HEK293 (cell line): ENCODE measurements at regions not wholly inside any gene's neighbourhood (a gene's known extent, or its start where the extent isn't known, plus 50 kb on each side); places are given as distances from the start of the nearest gene placed in this dataset.

Experiments used
- CTCF ChIA-PET: fragments of 350-600 bp; formaldehyde crosslinking; extraction: SDS; loops from one replicate; lab custom pipeline; 2021; ENCODE audit warnings: antibody characterized with exemption; lab: Yijun Ruan, JAX
- POLR2A ChIA-PET: fragments of 300-600 bp; formaldehyde crosslinking; extraction: SDS; loops from one replicate; lab custom pipeline; 2020; ENCODE audit warnings: antibody characterized with exemption, inconsistent platforms; lab: Yijun Ruan, JAX
- H3K27ac ChIP-seq: fragments of 200-500 bp; sonication (Bioruptor generic); 2 replicates; pipeline ENCODE4 v1.5.1; 2014; ENCODE audit warnings: low read depth, low read length, control low read depth, inconsistent platforms; ENCODE audit errors: extremely low read depth
- H3K36me3 ChIP-seq, 2 experiments: fragments of 200-500 bp in 1 of 2; sonication (Bioruptor generic) in 1 of 2; 1 replicate in 1 of 2; 2 replicates in 1 of 2; pipeline ENCODE4 v1.5.1; 2014 to 2017; ENCODE audit warnings: inconsistent platforms in 2 of 2, low read length in 2 of 2; ENCODE audit not compliant: control insufficient read depth in 2 of 2, insufficient read depth in 1 of 2
- H3K4me1 ChIP-seq: fragments of 200-500 bp; sonication (Bioruptor generic); 2 replicates; pipeline ENCODE4 v1.5.1; 2014; ENCODE audit warnings: mild to moderate bottlenecking, low read length, inconsistent platforms; ENCODE audit not compliant: control insufficient read depth, insufficient read depth
- H3K4me3 ChIP-seq: 2 replicates; pipeline ENCODE4 v1.5.1; 2011; ENCODE audit warnings: low read depth, mild to moderate bottlenecking, control low read depth, low read length, moderate library complexity
- H3K9me3 ChIP-seq: fragments of 200-500 bp; sonication (Bioruptor generic); 2 replicates; pipeline ENCODE4 v1.5.1; 2014; ENCODE audit warnings: low read depth, low read length, inconsistent platforms; ENCODE audit not compliant: control insufficient read depth, insufficient read depth
- CTCF ChIP-seq: fragments of 450-650 bp; formaldehyde crosslinking; IDR thresholded peaks from 2 replicates; pipeline ENCODE4 v1.5.1; 2016; ENCODE audit warnings: missing biosample characterization, missing genetic modification characterization
- GFI1B ChIP-seq: fragments of 450-650 bp; formaldehyde crosslinking; IDR thresholded peaks from 2 replicates; pipeline ENCODE4 v1.5.1; 2016; ENCODE audit warnings: missing biosample characterization, missing genetic modification characterization
- GLIS2 ChIP-seq: fragments of 450-650 bp; formaldehyde crosslinking; IDR thresholded peaks from 2 replicates; pipeline ENCODE4 v1.5.1; 2016; ENCODE audit warnings: missing biosample characterization, missing genetic modification characterization
- MYNN ChIP-seq: fragments of 450-650 bp; formaldehyde crosslinking; IDR thresholded peaks from 2 replicates; pipeline ENCODE4 v1.5.1; 2016; ENCODE audit warnings: missing biosample characterization, missing genetic modification characterization, borderline replicate concordance
- PRDM1 ChIP-seq: fragments of 450-650 bp; formaldehyde crosslinking; IDR thresholded peaks from 2 replicates; pipeline ENCODE4; 2016; ENCODE audit warnings: missing biosample characterization, missing genetic modification characterization
- ZBTB1 ChIP-seq: fragments of 450-650 bp; formaldehyde crosslinking; IDR thresholded peaks from 2 replicates; pipeline ENCODE4 v1.5.1; 2016; ENCODE audit warnings: missing biosample characterization, missing genetic modification characterization
- ZBTB44 ChIP-seq: fragments of 450-650 bp; IDR thresholded peaks from 2 replicates; pipeline ENCODE4 v1.5.1; 2018; ENCODE audit warnings: missing biosample characterization, mild to moderate bottlenecking, missing genetic modification characterization
- ZBTB49 ChIP-seq: fragments of 450-650 bp; formaldehyde crosslinking; IDR thresholded peaks from 2 replicates; pipeline ENCODE4 v1.5.1; 2016; ENCODE audit warnings: missing biosample characterization, missing genetic modification characterization, low read depth
- ZFHX2 ChIP-seq: fragments of 450-650 bp; formaldehyde crosslinking; conservative IDR thresholded peaks from 2 replicates; pipeline ENCODE4 v1.5.1; 2016; ENCODE audit warnings: missing biosample characterization, missing genetic modification characterization
- ZFP3 ChIP-seq: fragments of 450-650 bp; formaldehyde crosslinking; IDR thresholded peaks from 2 replicates; pipeline ENCODE4 v1.5.1; 2016; ENCODE audit warnings: low read depth, missing biosample characterization, missing genetic modification characterization
- ZFP69B ChIP-seq: fragments of 450-650 bp; formaldehyde crosslinking; IDR thresholded peaks from 2 replicates; pipeline ENCODE4 v1.5.1; 2016; ENCODE audit warnings: missing biosample characterization, missing genetic modification characterization
- ZIC2 ChIP-seq: fragments of 450-650 bp; formaldehyde crosslinking; IDR thresholded peaks from 2 replicates; pipeline ENCODE4 v1.5.1; 2016; ENCODE audit warnings: missing biosample characterization, missing genetic modification characterization
- ZNF10 ChIP-seq: fragments of 450-650 bp; formaldehyde crosslinking; IDR thresholded peaks from 2 replicates; pipeline ENCODE4 v1.5.1; 2017; ENCODE audit warnings: missing biosample characterization, missing genetic modification characterization
- ZNF114 ChIP-seq: fragments of 450-650 bp; formaldehyde crosslinking; IDR thresholded peaks from 2 replicates; pipeline ENCODE4 v1.5.0; 2017; ENCODE audit warnings: missing biosample characterization, missing genetic modification characterization
- ZNF121 ChIP-seq: fragments of 450-650 bp; formaldehyde crosslinking; IDR thresholded peaks from 2 replicates; pipeline ENCODE4 v1.5.1; 2016; ENCODE audit warnings: missing biosample characterization, missing genetic modification characterization
- ZNF133 ChIP-seq: fragments of 450-650 bp; formaldehyde crosslinking; IDR thresholded peaks from 2 replicates; pipeline ENCODE4 v1.5.1; 2016; ENCODE audit warnings: missing biosample characterization, missing genetic modification characterization
- ZNF140 ChIP-seq: fragments of 450-650 bp; formaldehyde crosslinking; IDR thresholded peaks from 2 replicates; pipeline ENCODE4 v1.5.1; 2016; ENCODE audit warnings: missing biosample characterization, missing genetic modification characterization
- ZNF157 ChIP-seq: fragments of 450-650 bp; formaldehyde crosslinking; IDR thresholded peaks from 2 replicates; pipeline ENCODE4 v1.5.1; 2016; ENCODE audit warnings: missing biosample characterization, missing genetic modification characterization
- ZNF223 ChIP-seq: fragments of 450-650 bp; formaldehyde crosslinking; IDR thresholded peaks from 2 replicates; pipeline ENCODE4 v1.5.1; 2016; ENCODE audit warnings: missing biosample characterization, missing genetic modification characterization
- ZNF302 ChIP-seq: fragments of 450-650 bp; formaldehyde crosslinking; IDR thresholded peaks from 2 replicates; pipeline ENCODE4 v1.5.1; 2016; ENCODE audit warnings: missing biosample characterization, missing genetic modification characterization, low read depth
- ZNF426 ChIP-seq: fragments of 450-650 bp; formaldehyde crosslinking; IDR thresholded peaks from 2 replicates; pipeline ENCODE4 v1.5.1; 2017; ENCODE audit warnings: missing biosample characterization, missing genetic modification characterization, mild to moderate bottlenecking, inconsistent platforms, moderate library complexity
- ZNF473 ChIP-seq: fragments of 450-650 bp; formaldehyde crosslinking; IDR thresholded peaks from 2 replicates; pipeline ENCODE4 v1.5.1; 2017; ENCODE audit warnings: missing biosample characterization, missing genetic modification characterization
- ZNF510 ChIP-seq: fragments of 450-650 bp; formaldehyde crosslinking; IDR thresholded peaks from 2 replicates; pipeline ENCODE4 v1.5.1; 2018; ENCODE audit warnings: mild to moderate bottlenecking, missing genetic modification characterization, missing biosample characterization; ENCODE audit not compliant: insufficient replicate concordance
- ZNF560 ChIP-seq: fragments of 450-650 bp; formaldehyde crosslinking; IDR thresholded peaks from 2 replicates; pipeline ENCODE4 v1.5.1; 2017; ENCODE audit warnings: missing biosample characterization, missing genetic modification characterization, borderline replicate concordance
- ZNF610 ChIP-seq: fragments of 450-650 bp; formaldehyde crosslinking; IDR thresholded peaks from 2 replicates; pipeline ENCODE4 v1.5.1; 2016; ENCODE audit warnings: missing biosample characterization, missing genetic modification characterization, borderline replicate concordance
- ZNF704 ChIP-seq: fragments of 450-650 bp; formaldehyde crosslinking; IDR thresholded peaks from 2 replicates; pipeline ENCODE4 v1.5.1; 2016; ENCODE audit warnings: missing biosample characterization, missing genetic modification characterization
- ZNF707 ChIP-seq: fragments of 450-650 bp; formaldehyde crosslinking; IDR thresholded peaks from 2 replicates; pipeline ENCODE4 v1.5.1; 2016; ENCODE audit warnings: missing biosample characterization, missing genetic modification characterization
- ZNF785 ChIP-seq: fragments of 450-650 bp; formaldehyde crosslinking; IDR thresholded peaks from 2 replicates; pipeline ENCODE4 v1.5.1; 2016; ENCODE audit warnings: missing biosample characterization, missing genetic modification characterization
- ZNF792 ChIP-seq: fragments of 450-650 bp; formaldehyde crosslinking; IDR thresholded peaks from 2 replicates; pipeline ENCODE4 v1.5.1; 2016; ENCODE audit warnings: missing biosample characterization, missing genetic modification characterization

GRCh38 chr10:131534836-131535235, 223.3 kb upstream of the TCERG1L start:
- TF ChIP-seq ZNF610 (tag by site-specific recombination) (no peak), ZIC2 (no peak), ZNF792 (tag by site-specific recombination) (no peak), ZFHX2 (no peak), ZNF114 (tag by site-specific recombination) (no peak), ZNF133 (tag by site-specific recombination) (no peak), ZNF223 (tag by site-specific recombination) (no peak), ZNF10 (tag by site-specific recombination) (no peak), ZNF473 (tag by site-specific recombination) (no peak), ZNF426 (tag by site-specific recombination) (no peak), ZFP69B (tag by site-specific recombination) (no peak), ZNF704 (tag by site-specific recombination) (no peak), ZNF302 (tag by site-specific recombination) (no peak), MYNN (tag by site-specific recombination) (no peak)
- TF ChIP-seq, all 188 proteins: peak for 0
- H3K4me3 ChIP-seq: no peak overlapping the region
- no peak overlapping the region for H3K27ac ChIP-seq
- no peaks in the 10 kb centered on the region for H3K36me3 ChIP-seq
- ChIA-PET CTCF (no interaction called here), POLR2A (no interaction called here)
- no peaks in the 10 kb centered on the region for H3K9me3 ChIP-seq
- H3K4me1 ChIP-seq: no peaks in the 10 kb centered on the region

GRCh38 chr10:131536676-131537075, 225.2 kb upstream of the TCERG1L start:
- Histone ChIP-seq H3K4me3 (no peak overlapping the region), H3K36me3 (no peaks in the 10 kb centered on the region), H3K9me3 (no peaks in the 10 kb centered on the region), H3K4me1 (no peaks in the 10 kb centered on the region), H3K27ac (no peak overlapping the region)
- ChIA-PET POLR2A (no interaction called here), CTCF (no interaction called here)
- TF ChIP-seq PRDM1 (tag by site-specific recombination): no peak
- no peak for TF ChIP-seq ZNF707
- no peak for TF ChIP-seq ZBTB44 (tag by site-specific recombination)
- TF ChIP-seq CTCF (tag by site-specific recombination): no peak
- TF ChIP-seq ZNF121 (tag by site-specific recombination): no peak
- TF ChIP-seq ZNF157 (tag by site-specific recombination): no peak
- no peak for TF ChIP-seq ZBTB1 (tag by site-specific recombination)

- H3K36me3 ChIP-seq: no peaks in the 10 kb centered on the region
- TF ChIP-seq GLIS2 (tag by site-specific recombination) (no peak), ZNF302 (tag by site-specific recombination) (no peak), ZNF560 (tag by site-specific recombination) (no peak), GFI1B (no peak), ZNF140 (tag by site-specific recombination) (no peak), ZBTB49 (tag by site-specific recombination) (no peak), ZNF510 (tag by site-specific recombination) (no peak), ZNF785 (tag by site-specific recombination) (no peak), ZFP3 (tag by site-specific recombination) (no peak)
Measured at GRCh38 chr10:131537281-131537680, 225.8 kb upstream of the TCERG1L start.

More at GRCh38 chr10:131537281-131537680, 225.8 kb upstream of the TCERG1L start:
- no peak overlapping the region for H3K4me3 ChIP-seq
- POLR2A ChIA-PET: no interaction called here
- H3K4me1 ChIP-seq: no peaks in the 10 kb centered on the region
- no peaks in the 10 kb centered on the region for H3K9me3 ChIP-seq
- CTCF ChIA-PET: no interaction called here
- H3K27ac ChIP-seq: no peak overlapping the region
